ENCODE measurements at regions not wholly inside any gene's neighbourhood (a gene's known extent, or its start where the extent isn't known, plus 50 kb on each side); places are given as distances from the start of the nearest gene placed in this dataset.

DNA sequence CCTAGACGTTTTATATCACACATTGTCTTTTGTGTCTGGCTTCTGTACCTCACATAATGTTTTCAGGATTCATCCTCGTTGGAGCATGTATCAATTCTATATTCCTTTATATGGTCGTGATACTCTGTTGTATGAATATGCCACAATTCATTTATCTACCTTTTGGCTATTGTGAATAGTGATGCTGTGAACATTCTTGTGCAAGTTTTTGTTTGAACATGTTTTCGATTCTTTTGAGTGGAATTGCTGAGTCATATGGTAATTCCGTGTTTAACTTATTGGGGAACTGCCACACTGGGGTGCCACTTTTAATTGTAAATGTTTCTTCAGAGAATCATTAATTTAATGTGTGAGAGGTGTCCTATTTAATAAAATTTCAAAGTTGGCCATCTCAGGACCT lies 101.2 kb downstream of the SLC35B3 start:
- H3K27ac ChIP-seq = no peak overlapping the region
- no peak overlapping the region for H3K4me3 ChIP-seq
- H3K27me3 ChIP-seq = no peaks in the 10 kb centered on the region
- ATAC-seq (no peak), DNase-seq (no peak)
- TF ChIP-seq, protein P1, sequence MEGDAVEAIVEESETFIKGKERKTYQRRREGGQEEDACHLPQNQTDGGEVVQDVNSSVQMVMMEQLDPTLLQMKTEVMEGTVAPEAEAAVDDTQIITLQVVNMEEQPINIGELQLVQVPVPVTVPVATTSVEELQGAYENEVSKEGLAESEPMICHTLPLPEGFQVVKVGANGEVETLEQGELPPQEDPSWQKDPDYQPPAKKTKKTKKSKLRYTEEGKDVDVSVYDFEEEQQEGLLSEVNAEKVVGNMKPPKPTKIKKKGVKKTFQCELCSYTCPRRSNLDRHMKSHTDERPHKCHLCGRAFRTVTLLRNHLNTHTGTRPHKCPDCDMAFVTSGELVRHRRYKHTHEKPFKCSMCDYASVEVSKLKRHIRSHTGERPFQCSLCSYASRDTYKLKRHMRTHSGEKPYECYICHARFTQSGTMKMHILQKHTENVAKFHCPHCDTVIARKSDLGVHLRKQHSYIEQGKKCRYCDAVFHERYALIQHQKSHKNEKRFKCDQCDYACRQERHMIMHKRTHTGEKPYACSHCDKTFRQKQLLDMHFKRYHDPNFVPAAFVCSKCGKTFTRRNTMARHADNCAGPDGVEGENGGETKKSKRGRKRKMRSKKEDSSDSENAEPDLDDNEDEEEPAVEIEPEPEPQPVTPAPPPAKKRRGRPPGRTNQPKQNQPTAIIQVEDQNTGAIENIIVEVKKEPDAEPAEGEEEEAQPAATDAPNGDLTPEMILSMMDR (IDR thresholded peaks at IDR 0.05) = no peak
- TF ChIP-seq POLR2A (IDR thresholded peaks at IDR 0.05) = no peak
- H3K36me3 ChIP-seq (replicated peaks in 1 of 2; ENCODE audit: insufficient read depth in 1 of 2, low read depth in 2 of 2) = no peaks in the 10 kb centered on the region
- WGBS, 2 donors = 46 to 51% methylated on average over 5 of the region's 5 CpGs
- no peaks in the 10 kb centered on the region for H3K4me1 ChIP-seq
- intact Hi-C loops (cut with DNase I) = no loop called here
- H3K9me3 ChIP-seq = no peaks in the 10 kb centered on the region

DNA sequence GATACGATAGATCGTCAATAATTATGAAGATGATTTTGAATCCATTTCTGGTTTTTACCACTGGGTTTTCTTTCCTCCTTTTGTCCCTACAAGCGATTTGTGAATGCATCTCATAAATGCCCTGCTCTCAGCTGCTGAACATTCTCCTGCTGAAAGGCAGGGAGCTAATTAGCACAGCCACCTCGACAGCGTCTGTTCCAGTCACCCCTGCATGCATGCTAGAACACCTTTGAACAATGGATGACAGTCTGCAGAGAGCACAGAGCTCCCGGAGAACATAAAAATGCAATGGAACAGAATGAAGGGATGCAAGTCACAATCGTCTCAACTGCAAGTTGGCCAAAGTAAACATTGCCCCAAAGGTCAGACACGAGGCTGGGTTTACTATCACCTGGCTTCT lies 105.8 kb downstream of the SLC35B3 start:
- TF ChIP-seq, protein P1 (IDR thresholded peaks at IDR 0.05) = no peak
- no peak for TF ChIP-seq POLR2A (IDR thresholded peaks at IDR 0.05)

DNA sequence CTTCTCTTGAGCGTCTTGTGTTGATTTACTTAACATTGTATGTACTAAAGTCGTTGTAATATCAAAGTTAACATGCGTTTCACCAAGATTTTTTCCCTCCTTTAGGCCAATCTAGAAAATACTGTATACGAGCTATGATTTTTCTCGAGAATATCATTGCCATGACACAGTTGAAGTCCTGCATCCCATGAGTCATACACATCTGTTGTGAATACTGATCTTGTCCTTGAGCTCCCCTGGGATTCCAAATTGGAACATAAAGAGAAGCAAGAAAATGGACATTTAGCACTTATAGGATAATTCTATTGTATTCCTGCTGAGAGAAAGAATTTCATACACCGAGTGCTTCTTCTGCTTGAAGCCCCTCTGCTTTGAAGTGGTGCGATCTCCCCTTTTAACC lies 109.6 kb downstream of the SLC35B3 start:
- no peak for ATAC-seq
- no peaks in the 10 kb centered on the region for H3K27me3 ChIP-seq
- no peaks in the 10 kb centered on the region for H3K36me3 ChIP-seq (replicated peaks in 1 of 2; ENCODE audit: insufficient read depth in 1 of 2, low read depth in 2 of 2)
- H3K27ac ChIP-seq = no peak overlapping the region
- intact Hi-C loops (cut with DNase I) = no loop called here
- 71 to 76% methylated on average over 7 of the region's 7 CpGs for WGBS, 2 donors
- DNase-seq = no peak
- TF ChIP-seq, protein P1 (IDR thresholded peaks at IDR 0.05) = no peak
- TF ChIP-seq POLR2A (IDR thresholded peaks at IDR 0.05) = no peak
- H3K4me1 ChIP-seq = no peaks in the 10 kb centered on the region
- H3K9me3 ChIP-seq = no peaks in the 10 kb centered on the region
- H3K4me3 ChIP-seq = no peak overlapping the region

More for the DNA sequence above, 105.8 kb downstream of the SLC35B3 start:
- Histone ChIP-seq H3K4me3 (no peak overlapping the region), H3K9me3 (no peaks in the 10 kb centered on the region), H3K27ac (no peak overlapping the region), H3K4me1 (no peaks in the 10 kb centered on the region), H3K36me3 (replicated peaks in 1 of 2; ENCODE audit: insufficient read depth in 1 of 2, low read depth in 2 of 2) (no peaks in the 10 kb centered on the region), H3K27me3 (no peaks in the 10 kb centered on the region)
- no peak for ATAC-seq
- intact Hi-C loops (cut with DNase I) = no loop called here
- DNase-seq = no peak
- 32 to 33% methylated on average over 8 of the region's 8 CpGs for WGBS, 2 donors

DNA sequence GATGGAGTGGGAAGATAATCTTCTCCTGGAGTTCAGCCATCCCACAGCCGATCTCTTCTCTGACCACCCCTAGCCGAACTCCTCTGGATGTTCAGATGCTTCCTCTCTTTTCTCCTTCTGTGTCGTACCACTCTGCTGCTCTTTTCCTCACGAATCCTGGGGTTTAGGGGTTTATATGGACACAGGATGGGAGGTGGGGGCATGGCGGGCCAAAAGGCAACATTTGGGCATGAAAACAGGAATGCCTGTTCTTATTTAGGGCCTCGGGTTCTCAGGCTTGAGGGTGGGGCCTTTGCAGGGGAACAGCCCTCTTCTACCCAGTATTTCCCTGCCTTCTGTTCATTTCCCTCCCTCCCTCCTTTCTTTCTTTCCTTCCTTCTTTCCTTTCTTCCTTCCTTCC lies 112.7 kb downstream of the SLC35B3 start:
- ATAC-seq (no peak), DNase-seq (no peak)
- intact Hi-C loops (cut with DNase I) = no loop called here
- H3K27me3 ChIP-seq = no peaks in the 10 kb centered on the region
- H3K9me3 ChIP-seq = no peaks in the 10 kb centered on the region
- no peak overlapping the region for H3K4me3 ChIP-seq
- 61 to 71% methylated on average over 6 of the region's 6 CpGs for WGBS, 2 donors
- H3K4me1 ChIP-seq = no peaks in the 10 kb centered on the region
- H3K36me3 ChIP-seq (replicated peaks in 1 of 2; ENCODE audit: insufficient read depth in 1 of 2, low read depth in 2 of 2) = no peaks in the 10 kb centered on the region
- no peak overlapping the region for H3K27ac ChIP-seq
- no peak for TF ChIP-seq POLR2A (IDR thresholded peaks at IDR 0.05)
- TF ChIP-seq, protein P1 (IDR thresholded peaks at IDR 0.05) = no peak

DNA sequence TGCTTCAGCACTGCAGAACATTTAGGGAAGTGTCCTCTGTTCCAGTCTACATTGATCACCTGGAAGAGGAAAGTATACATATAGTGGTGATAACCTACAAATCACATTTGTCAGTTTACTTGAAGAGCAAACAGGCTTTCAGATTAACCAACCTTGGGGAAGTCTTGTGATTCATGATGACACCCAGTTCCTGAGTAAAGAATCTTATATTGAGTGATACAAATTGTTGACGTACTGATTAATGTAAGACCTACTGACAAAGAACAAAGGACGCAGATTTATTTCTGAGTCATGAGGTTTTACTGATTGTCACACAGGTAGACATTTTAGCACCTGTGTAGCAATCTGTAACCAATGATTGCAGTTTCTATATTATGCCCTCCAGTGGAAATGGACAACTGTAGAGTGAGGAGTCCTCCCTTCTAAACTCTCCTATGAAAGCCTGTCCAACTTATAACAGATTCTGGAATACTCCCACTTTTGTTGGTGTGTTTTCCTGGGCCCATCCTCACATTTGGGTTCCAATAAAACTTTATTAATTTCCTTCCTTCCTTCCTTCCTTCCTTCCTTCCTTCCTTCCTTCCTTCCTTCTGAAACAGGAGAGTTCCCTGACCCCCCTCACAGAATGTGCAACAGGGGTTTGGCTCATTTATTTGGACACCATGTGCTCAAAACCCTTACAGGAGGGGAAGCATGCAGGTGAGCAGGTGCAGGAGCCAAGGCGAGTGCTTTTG lies 113.5 kb downstream of the SLC35B3 start:
- no peaks in the 10 kb centered on the region for H3K9me3 ChIP-seq
- DNase-seq = no peak
- H3K4me3 ChIP-seq = no peak overlapping the region
- 36 to 57% methylated on average over 3 of the region's 3 CpGs for WGBS, 2 donors
- H3K27ac ChIP-seq = no peak overlapping the region
- H3K4me1 ChIP-seq = no peaks in the 10 kb centered on the region
- no peaks in the 10 kb centered on the region for H3K36me3 ChIP-seq (replicated peaks in 1 of 2; ENCODE audit: insufficient read depth in 1 of 2, low read depth in 2 of 2)
- no peaks in the 10 kb centered on the region for H3K27me3 ChIP-seq
- intact Hi-C loops (cut with DNase I) = no loop called here
- ATAC-seq = no peak
- TF ChIP-seq, protein P1 (IDR thresholded peaks at IDR 0.05) = no peak
- TF ChIP-seq POLR2A (IDR thresholded peaks at IDR 0.05) = no peak

Data from body of pancreas (tissue), 4 donors.